Loucy (cell line): ENCODE measurements at regions not wholly inside any gene's neighbourhood (a gene's known extent, or its start where the extent isn't known, plus 50 kb on each side); places are given as distances from the start of the nearest gene placed in this dataset.

Experiments used
- H2AFZ ChIP-seq: fragments of 200-600 bp; sonication (generic); 2 replicates; pipeline ENCODE4 v1.6.0; 2016; ENCODE audit warnings: antibody characterized with exemption, mild to moderate bottlenecking, low read length, moderate library complexity
- H3F3A ChIP-seq: fragments of 200-600 bp; 2 replicates; pipeline ENCODE4 v1.6.0; 2016; ENCODE audit warnings: antibody characterized with exemption, low read depth, mild to moderate bottlenecking
- H3K27me3 ChIP-seq: fragments of 200-600 bp; sonication (generic); 2 replicates; pipeline ENCODE4 v1.6.1; 2014; ENCODE audit warnings: low read length, mild to moderate bottlenecking; ENCODE audit not compliant: insufficient read depth, poor library complexity, severe bottlenecking
- H3K36me3 ChIP-seq: fragments of 200-600 bp; sonication (generic); 2 replicates; pipeline ENCODE4 v1.6.1; 2016; ENCODE audit warnings: low read length; ENCODE audit not compliant: insufficient read depth
- H3K4me1 ChIP-seq: fragments of 200-600 bp; sonication (generic); 2 replicates; pipeline ENCODE4 v1.5.1; 2014; ENCODE audit warnings: low read length, mild to moderate bottlenecking; ENCODE audit not compliant: insufficient read depth, poor library complexity, severe bottlenecking
- H3K4me2 ChIP-seq: fragments of 200-600 bp; sonication (generic); 2 replicates; pipeline ENCODE4 v1.6.0; 2014; ENCODE audit warnings: antibody characterized with exemption, low read length, low read depth, mild to moderate bottlenecking; ENCODE audit not compliant: poor library complexity, severe bottlenecking
- H3K4me3 ChIP-seq: fragments of 200-600 bp; sonication (generic); 2 replicates; pipeline ENCODE4 v1.5.1; 2014; ENCODE audit warnings: low read length, mild to moderate bottlenecking, mixed read lengths; ENCODE audit not compliant: poor library complexity, severe bottlenecking
- H3K79me2 ChIP-seq: fragments of 200-600 bp; sonication (generic); 2 replicates; pipeline ENCODE4 v1.6.1; 2014; ENCODE audit warnings: low read length; ENCODE audit not compliant: insufficient read depth
- H3K9ac ChIP-seq: fragments of 200-600 bp; sonication (generic); 2 replicates; pipeline ENCODE4 v1.6.0; 2014; ENCODE audit warnings: mild to moderate bottlenecking, low read depth, low read length, moderate library complexity; ENCODE audit not compliant: poor library complexity, severe bottlenecking
- H3K9me2 ChIP-seq: fragments of 200-600 bp; sonication (generic); replicated peaks from 2 replicates; pipeline ENCODE4 v1.6.1; 2016; ENCODE audit warnings: low read depth, low read length, mixed read lengths
- H3K9me3 ChIP-seq: fragments of 200-600 bp; sonication (generic); 2 replicates; pipeline ENCODE4 v1.6.1; 2014; ENCODE audit warnings: mild to moderate bottlenecking, antibody characterized with exemption, low read length, low read depth; ENCODE audit not compliant: insufficient read depth
- H4K20me1 ChIP-seq: fragments of 200-600 bp; sonication (generic); 2 replicates; pipeline ENCODE4 v1.6.0; 2014; ENCODE audit warnings: antibody characterized with exemption, low read length, mild to moderate bottlenecking; ENCODE audit not compliant: insufficient read depth, poor library complexity, severe bottlenecking
- CTCF ChIP-seq: fragments of 200-600 bp; sonication (generic); conservative IDR thresholded peaks from 2 replicates; pipeline ENCODE4 v1.5.1; 2014; ENCODE audit warnings: mild to moderate bottlenecking, antibody characterized with exemption, low read length
- EZH2phosphoT487 ChIP-seq: fragments of 200-600 bp; IDR thresholded peaks from 2 replicates; pipeline ENCODE4 v1.6.1; 2018; ENCODE audit warnings: antibody characterized with exemption, mild to moderate bottlenecking, moderate library complexity, borderline replicate concordance

GRCh38 chr21:32190493-32191144, 88.2 kb downstream of the MIS18A start:
- H3K36me3 ChIP-seq, result no peaks in the 10 kb centered on the region
- H3K4me1 ChIP-seq, result no peaks in the 10 kb centered on the region
- H4K20me1 ChIP-seq, result no peaks in the 10 kb centered on the region
- no peaks in the 10 kb centered on the region for H3K79me2 ChIP-seq
- H3K4me3 ChIP-seq, result no peak overlapping the region
- H3F3A ChIP-seq, result no peaks in the 10 kb centered on the region
- no peak overlapping the region for H3K9ac ChIP-seq
- no peak overlapping the region for H3K4me2 ChIP-seq
- no peaks in the 10 kb centered on the region for H3K9me2 ChIP-seq
- H3K9me3 ChIP-seq, result peaks cover 5% of the 10 kb centered on the region; the same call in 1 of the 2 replicates
- no peaks in the 10 kb centered on the region for H3K27me3 ChIP-seq
- no peak overlapping the region for H2AFZ ChIP-seq
- TF ChIP-seq EZH2phosphoT487, result no peak
- TF ChIP-seq CTCF, result no peak

- no peak overlapping the region for H3K4me2 ChIP-seq
- H2AFZ ChIP-seq, result no peak overlapping the region
- H3K9ac ChIP-seq, result no peak overlapping the region
- H3K9me3 ChIP-seq, result peaks cover 5% of the 10 kb centered on the region; the same call in 1 of the 2 replicates
- TF ChIP-seq EZH2phosphoT487 (no peak), CTCF (no peak)
- no peaks in the 10 kb centered on the region for H3K36me3 ChIP-seq
- no peaks in the 10 kb centered on the region for H3K4me1 ChIP-seq
- H3F3A ChIP-seq, result no peaks in the 10 kb centered on the region
- no peaks in the 10 kb centered on the region for H4K20me1 ChIP-seq
- H3K4me3 ChIP-seq, result no peak overlapping the region
- H3K79me2 ChIP-seq, result no peaks in the 10 kb centered on the region
- H3K27me3 ChIP-seq, result no peaks in the 10 kb centered on the region
- H3K9me2 ChIP-seq, result no peaks in the 10 kb centered on the region
Observed at GRCh38 chr21:32189688-32190483, 89.0 kb downstream of the MIS18A start.

GRCh38 chr21:32186804-32187203, 92.0 kb downstream of the MIS18A start:
- Histone ChIP-seq H3K4me2 (no peak overlapping the region), H3K9me3 (no peaks in the 10 kb centered on the region), H3K4me1 (no peaks in the 10 kb centered on the region), H3K27me3 (no peaks in the 10 kb centered on the region), H3K9me2 (no peaks in the 10 kb centered on the region), H3F3A (no peaks in the 10 kb centered on the region), H3K36me3 (no peaks in the 10 kb centered on the region), H3K79me2 (no peaks in the 10 kb centered on the region), H2AFZ (no peak overlapping the region), H3K4me3 (no peak overlapping the region), H4K20me1 (no peaks in the 10 kb centered on the region), H3K9ac (no peak overlapping the region)
- TF ChIP-seq CTCF, result no peak
- TF ChIP-seq EZH2phosphoT487, result no peak
